ENCODE measurements at regions not wholly inside any gene's neighbourhood (a gene's known extent, or its start where the extent isn't known, plus 50 kb on each side); places are given as distances from the start of the nearest gene placed in this dataset.
"Not testable (repeated sequence)": the region's sequence is repeated elsewhere in the genome, so short reads cannot be mapped to it uniquely, and the experiment has no call there.

DNA sequence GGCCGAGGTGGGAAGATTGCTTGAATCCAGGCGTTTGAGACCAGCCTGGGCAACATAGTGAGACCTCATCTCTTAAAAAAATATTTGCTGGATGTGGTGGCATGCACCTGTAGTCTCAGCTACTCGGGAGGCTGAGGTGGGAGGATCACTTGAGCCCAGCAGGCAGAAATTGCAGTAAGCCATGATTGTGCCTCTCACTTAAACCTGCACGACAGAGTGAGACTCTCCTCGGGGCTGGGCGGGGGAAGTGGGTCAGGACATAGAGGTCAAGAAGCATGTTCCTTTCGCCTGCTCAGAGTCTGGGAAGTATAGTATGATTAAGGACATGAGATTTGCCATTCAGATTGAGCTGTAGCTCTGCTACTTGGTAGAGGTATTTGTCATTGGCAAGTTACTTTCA, 52.3 kb downstream of the SEPTIN7 start:
- not testable (repeated sequence) for H3K27ac ChIP-seq (ENCODE audit: low read length); H3K9me3 ChIP-seq (ENCODE audit: control insufficient read depth in 1 of 2, low read length in 2 of 2); H3K4me3 ChIP-seq (ENCODE audit: low read depth in 1 of 2, low read length in 2 of 2); H3K27me3 ChIP-seq (ENCODE audit: low read depth, low read length); H3K36me3 ChIP-seq (ENCODE audit: control insufficient read depth in 1 of 2, insufficient read depth in 2 of 2, low read length in 2 of 2)
- peaks cover 0 to 21% of the 10 kb centered on the region in 2 donors for H3K4me1 ChIP-seq (ENCODE audit: control insufficient read depth in 1 of 2, insufficient read depth in 2 of 2, low read length in 2 of 2)

- H3K4me3 ChIP-seq (ENCODE audit: low read depth in 1 of 2, low read length in 2 of 2) = no peak overlapping the region
- H3K4me1 ChIP-seq (ENCODE audit: control insufficient read depth in 1 of 2, insufficient read depth in 2 of 2, low read length in 2 of 2) = peaks cover 0 to 12% of the 10 kb centered on the region in 2 donors
- no peaks in the 10 kb centered on the region for H3K36me3 ChIP-seq (ENCODE audit: control insufficient read depth in 1 of 2, insufficient read depth in 2 of 2, low read length in 2 of 2)
- H3K27ac ChIP-seq (ENCODE audit: low read length) = no peak overlapping the region
- H3K9me3 ChIP-seq (ENCODE audit: control insufficient read depth in 1 of 2, low read length in 2 of 2) = peaks cover 0 to 2% of the 10 kb centered on the region in 2 donors
- H3K27me3 ChIP-seq (ENCODE audit: low read depth, low read length) = no peaks in the 10 kb centered on the region
These were observed 53.5 kb downstream of the SEPTIN7 start for GRCh38 chr7:35854311-35854710.

GRCh38 chr7:35856175-35856574, 55.3 kb downstream of the SEPTIN7 start:
- no peaks in the 10 kb centered on the region for H3K36me3 ChIP-seq (ENCODE audit: control insufficient read depth in 1 of 2, insufficient read depth in 2 of 2, low read length in 2 of 2)
- H3K4me1 ChIP-seq (ENCODE audit: control insufficient read depth in 1 of 2, insufficient read depth in 2 of 2, low read length in 2 of 2) = peaks cover 0 to 7% of the 10 kb centered on the region in 2 donors
- H3K4me3 ChIP-seq (ENCODE audit: low read depth in 1 of 2, low read length in 2 of 2) = no peak overlapping the region
- no peak overlapping the region for H3K27ac ChIP-seq (ENCODE audit: low read length)
- peaks cover 0 to 2% of the 10 kb centered on the region in 2 donors for H3K9me3 ChIP-seq (ENCODE audit: control insufficient read depth in 1 of 2, low read length in 2 of 2)
- H3K27me3 ChIP-seq (ENCODE audit: low read depth, low read length) = no peaks in the 10 kb centered on the region

DNA sequence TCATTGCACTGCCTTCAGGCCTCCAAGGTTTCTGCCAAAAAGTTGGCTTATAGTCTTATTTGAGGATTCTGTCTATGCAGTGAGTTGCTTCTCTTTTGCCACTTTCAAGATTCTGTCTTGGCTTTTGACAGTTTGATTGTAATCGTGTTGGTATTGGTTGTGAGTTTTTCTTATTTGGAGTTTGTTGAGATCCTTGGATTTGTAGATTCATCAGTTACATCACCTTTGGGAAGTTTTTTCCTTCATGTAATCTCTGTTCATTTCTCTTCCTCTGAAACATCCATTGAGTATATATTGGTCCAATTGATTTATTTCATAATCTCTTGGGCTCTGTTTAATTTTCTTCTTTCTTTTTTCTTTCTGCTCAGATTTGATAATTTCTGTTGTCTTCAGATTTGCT, 59.8 kb downstream of the SEPTIN7 start:
- no peak overlapping the region for H3K4me3 ChIP-seq (ENCODE audit: low read depth in 1 of 2, low read length in 2 of 2)
- no peaks in the 10 kb centered on the region for H3K27me3 ChIP-seq (ENCODE audit: low read depth, low read length)
- H3K4me1 ChIP-seq (ENCODE audit: control insufficient read depth in 1 of 2, insufficient read depth in 2 of 2, low read length in 2 of 2) = no peaks in the 10 kb centered on the region
- peaks cover 0 to 2% of the 10 kb centered on the region in 2 donors for H3K9me3 ChIP-seq (ENCODE audit: control insufficient read depth in 1 of 2, low read length in 2 of 2)
- H3K36me3 ChIP-seq (ENCODE audit: control insufficient read depth in 1 of 2, insufficient read depth in 2 of 2, low read length in 2 of 2) = no peaks in the 10 kb centered on the region
- H3K27ac ChIP-seq (ENCODE audit: low read length) = no peak overlapping the region

- H3K4me3 ChIP-seq (ENCODE audit: low read depth in 1 of 2, low read length in 2 of 2) = no peak overlapping the region
- peaks cover 0 to 9% of the 10 kb centered on the region in 2 donors for H3K36me3 ChIP-seq (ENCODE audit: control insufficient read depth in 1 of 2, insufficient read depth in 2 of 2, low read length in 2 of 2)
- H3K27ac ChIP-seq (ENCODE audit: low read length) = no peak overlapping the region
- H3K9me3 ChIP-seq (ENCODE audit: control insufficient read depth in 1 of 2, low read length in 2 of 2) = no peaks in the 10 kb centered on the region
- H3K4me1 ChIP-seq (ENCODE audit: control insufficient read depth in 1 of 2, insufficient read depth in 2 of 2, low read length in 2 of 2) = no peaks in the 10 kb centered on the region
- H3K27me3 ChIP-seq (ENCODE audit: low read depth, low read length) = no peaks in the 10 kb centered on the region
These were observed 64.4 kb downstream of the SEPTIN7 start for GRCh38 chr7:35865287-35865686.

DNA sequence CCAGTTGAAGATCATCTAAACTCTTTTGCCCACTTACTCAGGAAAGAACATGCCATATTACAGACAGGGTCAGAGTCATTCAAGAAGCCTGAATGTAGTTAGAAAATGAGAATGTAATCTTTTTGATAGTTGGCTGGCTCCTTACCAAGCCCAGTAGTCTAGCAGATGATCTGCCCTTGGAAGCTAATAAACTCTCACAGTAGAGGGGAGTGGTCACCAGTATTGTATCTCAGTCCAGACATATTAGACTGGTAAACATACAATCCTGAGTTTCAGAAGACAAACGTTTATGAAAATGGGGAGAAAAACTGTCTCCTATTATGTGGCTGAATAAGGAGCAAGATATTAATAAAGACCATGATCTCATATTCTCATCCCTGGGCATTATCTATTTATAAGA, 65.3 kb downstream of the SEPTIN7 start:
- H3K27ac ChIP-seq (ENCODE audit: low read length) = no peak overlapping the region
- peaks cover 0 to 9% of the 10 kb centered on the region in 2 donors for H3K36me3 ChIP-seq (ENCODE audit: control insufficient read depth in 1 of 2, insufficient read depth in 2 of 2, low read length in 2 of 2)
- H3K27me3 ChIP-seq (ENCODE audit: low read depth, low read length) = no peaks in the 10 kb centered on the region
- H3K9me3 ChIP-seq (ENCODE audit: control insufficient read depth in 1 of 2, low read length in 2 of 2) = no peaks in the 10 kb centered on the region
- no peaks in the 10 kb centered on the region for H3K4me1 ChIP-seq (ENCODE audit: control insufficient read depth in 1 of 2, insufficient read depth in 2 of 2, low read length in 2 of 2)
- no peak overlapping the region for H3K4me3 ChIP-seq (ENCODE audit: low read depth in 1 of 2, low read length in 2 of 2)

DNA sequence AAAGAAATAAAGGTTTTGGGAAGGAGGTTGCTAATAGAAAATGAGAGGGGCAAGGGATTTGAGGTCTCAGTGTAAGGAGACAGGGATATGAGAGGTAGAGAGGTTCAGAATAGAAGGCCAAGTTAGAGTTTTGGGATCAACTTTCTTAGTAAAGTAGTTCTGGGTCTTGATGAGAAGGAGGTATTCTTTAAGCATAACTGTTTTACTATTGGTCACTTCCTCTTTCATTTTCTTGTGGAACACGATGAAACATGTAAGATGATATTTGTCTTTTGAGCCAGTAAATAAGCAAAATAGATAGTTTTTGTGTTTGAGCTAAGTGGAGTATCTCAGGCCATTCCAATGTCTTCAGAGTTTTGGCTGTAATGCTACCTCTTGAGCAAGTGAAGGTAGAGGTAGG, 68.3 kb downstream of the SEPTIN7 start:
- not testable (repeated sequence) for H3K9me3 ChIP-seq (ENCODE audit: control insufficient read depth in 1 of 2, low read length in 2 of 2); H3K27me3 ChIP-seq (ENCODE audit: low read depth, low read length); H3K27ac ChIP-seq (ENCODE audit: low read length); H3K36me3 ChIP-seq (ENCODE audit: control insufficient read depth in 1 of 2, insufficient read depth in 2 of 2, low read length in 2 of 2); H3K4me1 ChIP-seq (ENCODE audit: control insufficient read depth in 1 of 2, insufficient read depth in 2 of 2, low read length in 2 of 2); H3K4me3 ChIP-seq (ENCODE audit: low read depth in 1 of 2, low read length in 2 of 2)

GRCh38 chr7:35869810-35870209, 69.0 kb downstream of the SEPTIN7 start:
- H3K27me3 ChIP-seq (ENCODE audit: low read depth, low read length) = no peaks in the 10 kb centered on the region
- no peaks in the 10 kb centered on the region for H3K4me1 ChIP-seq (ENCODE audit: control insufficient read depth in 1 of 2, insufficient read depth in 2 of 2, low read length in 2 of 2)
- no peak overlapping the region for H3K27ac ChIP-seq (ENCODE audit: low read length)

GRCh38 chr7:35871856-35872255, 71.0 kb downstream of the SEPTIN7 start:
- Histone ChIP-seq H3K9me3 (ENCODE audit: control insufficient read depth in 1 of 2, low read length in 2 of 2) (no peaks in the 10 kb centered on the region), H3K27me3 (ENCODE audit: low read depth, low read length) (no peaks in the 10 kb centered on the region), H3K4me1 (ENCODE audit: control insufficient read depth in 1 of 2, insufficient read depth in 2 of 2, low read length in 2 of 2) (no peaks in the 10 kb centered on the region), H3K27ac (ENCODE audit: low read length) (no peak overlapping the region), H3K4me3 (ENCODE audit: low read depth in 1 of 2, low read length in 2 of 2) (no peak overlapping the region), H3K36me3 (ENCODE audit: control insufficient read depth in 1 of 2, insufficient read depth in 2 of 2, low read length in 2 of 2) (peaks cover 2 to 4% of the 10 kb centered on the region in 2 donors)

More at GRCh38 chr7:35869810-35870209, 69.0 kb downstream of the SEPTIN7 start:
- Histone ChIP-seq H3K4me3 (ENCODE audit: low read depth in 1 of 2, low read length in 2 of 2) (no peak overlapping the region), H3K36me3 (ENCODE audit: control insufficient read depth in 1 of 2, insufficient read depth in 2 of 2, low read length in 2 of 2) (peaks cover 4 to 9% of the 10 kb centered on the region in 2 donors), H3K9me3 (ENCODE audit: control insufficient read depth in 1 of 2, low read length in 2 of 2) (no peaks in the 10 kb centered on the region)

DNA sequence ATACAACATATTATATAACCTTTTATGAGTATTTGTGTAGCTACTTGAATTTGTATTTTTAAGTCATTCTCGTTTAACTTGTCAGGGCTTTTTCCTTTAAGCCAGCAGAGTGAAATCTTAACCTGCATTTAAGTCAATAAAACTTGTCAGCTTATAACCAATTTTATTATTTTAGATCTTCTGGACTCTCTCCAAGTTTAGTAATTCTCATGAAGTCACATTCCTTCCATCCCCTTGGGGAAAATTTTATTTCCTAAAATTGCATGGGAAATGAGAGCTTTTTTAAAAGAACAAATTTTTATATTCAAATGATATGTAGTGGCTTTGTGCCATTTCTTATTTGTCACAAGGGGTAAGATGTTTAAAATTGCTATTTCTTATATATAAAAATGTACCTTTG, 74.0 kb downstream of the SEPTIN7 start:
- Histone ChIP-seq H3K27ac (ENCODE audit: low read length) (no peak overlapping the region), H3K27me3 (ENCODE audit: low read depth, low read length) (no peaks in the 10 kb centered on the region), H3K4me3 (ENCODE audit: low read depth in 1 of 2, low read length in 2 of 2) (no peak overlapping the region), H3K4me1 (ENCODE audit: control insufficient read depth in 1 of 2, insufficient read depth in 2 of 2, low read length in 2 of 2) (no peaks in the 10 kb centered on the region), H3K9me3 (ENCODE audit: control insufficient read depth in 1 of 2, low read length in 2 of 2) (no peaks in the 10 kb centered on the region), H3K36me3 (ENCODE audit: control insufficient read depth in 1 of 2, insufficient read depth in 2 of 2, low read length in 2 of 2) (peaks cover 0 to 4% of the 10 kb centered on the region in 2 donors)

DNA sequence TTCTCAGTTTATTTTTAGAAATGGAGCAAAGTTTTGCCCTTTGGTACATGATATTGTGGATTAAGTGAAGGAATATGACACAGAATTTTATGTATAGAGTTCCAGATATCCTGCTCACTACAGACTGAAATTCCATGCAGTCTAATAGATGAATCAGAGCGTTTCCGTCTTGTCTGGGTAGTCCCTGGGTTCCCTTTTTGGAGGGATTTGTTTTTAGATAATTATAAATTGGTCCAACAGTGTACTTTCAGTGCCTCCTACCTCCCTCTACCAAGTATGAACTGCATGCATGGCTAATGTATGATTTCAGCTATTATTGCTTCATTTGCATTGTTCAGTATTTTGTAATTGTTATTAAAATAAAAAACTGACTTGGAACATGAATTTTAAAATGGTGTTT, 74.4 kb downstream of the SEPTIN7 start:
- Histone ChIP-seq H3K4me3 (ENCODE audit: low read depth in 1 of 2, low read length in 2 of 2) (no peak overlapping the region), H3K27me3 (ENCODE audit: low read depth, low read length) (no peaks in the 10 kb centered on the region), H3K27ac (ENCODE audit: low read length) (no peak overlapping the region), H3K4me1 (ENCODE audit: control insufficient read depth in 1 of 2, insufficient read depth in 2 of 2, low read length in 2 of 2) (no peaks in the 10 kb centered on the region), H3K36me3 (ENCODE audit: control insufficient read depth in 1 of 2, insufficient read depth in 2 of 2, low read length in 2 of 2) (peaks cover 1 to 4% of the 10 kb centered on the region in 2 donors), H3K9me3 (ENCODE audit: control insufficient read depth in 1 of 2, low read length in 2 of 2) (no peaks in the 10 kb centered on the region)

- H3K36me3 ChIP-seq (ENCODE audit: control insufficient read depth in 1 of 2, insufficient read depth in 2 of 2, low read length in 2 of 2) = peaks cover 3 to 11% of the 10 kb centered on the region in 2 donors
- H3K9me3 ChIP-seq (ENCODE audit: control insufficient read depth in 1 of 2, low read length in 2 of 2) = no peaks in the 10 kb centered on the region
- no peak overlapping the region for H3K4me3 ChIP-seq (ENCODE audit: low read depth in 1 of 2, low read length in 2 of 2)
- H3K4me1 ChIP-seq (ENCODE audit: control insufficient read depth in 1 of 2, insufficient read depth in 2 of 2, low read length in 2 of 2) = no peaks in the 10 kb centered on the region
- H3K27ac ChIP-seq (ENCODE audit: low read length) = no peak overlapping the region
- H3K27me3 ChIP-seq (ENCODE audit: low read depth, low read length) = no peaks in the 10 kb centered on the region
These were observed 77.5 kb downstream of the SEPTIN7 start for GRCh38 chr7:35878351-35878750.

Data from muscle layer of duodenum (tissue), 2 donors.